ENCODE measurements at regions not wholly inside any gene's neighbourhood (a gene's known extent, or its start where the extent isn't known, plus 50 kb on each side); places are given as distances from the start of the nearest gene placed in this dataset.

DNA sequence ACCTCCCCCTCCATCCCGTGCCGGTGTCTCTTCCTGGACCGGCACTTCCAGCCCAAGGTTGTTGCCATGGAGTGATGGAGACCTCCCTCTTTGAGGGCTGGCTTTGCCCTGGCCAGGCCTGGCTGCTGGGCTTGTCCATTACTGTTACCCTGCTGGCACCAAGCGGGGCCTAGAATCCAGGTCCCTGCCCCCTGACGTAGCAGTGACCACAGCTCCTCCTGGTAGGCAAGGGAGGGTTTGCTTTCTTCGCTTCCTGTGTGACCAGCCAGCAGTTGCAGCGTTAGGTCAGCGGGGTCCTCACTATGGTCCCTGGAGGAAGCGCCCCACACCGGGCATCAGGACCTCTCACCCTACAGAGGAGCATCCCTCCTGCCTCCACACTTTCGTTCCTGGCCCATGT lies 146.7 kb upstream of the COL5A1 start:
- intact Hi-C loops (cut with micrococcal nuclease), result no loop called here
- no peaks in the 10 kb centered on the region for H3K9me3 ChIP-seq (ENCODE audit: control insufficient read depth, insufficient read depth, low read length)
- H3K4me3 ChIP-seq (ENCODE audit: low read length), result no peak overlapping the region
- no peaks in the 10 kb centered on the region for H3K36me3 ChIP-seq (ENCODE audit: control insufficient read depth, insufficient read depth, low read length)
- Mint-ChIP-seq H3K36me3 (no peaks in the 10 kb centered on the region), H3K9me3 (no peaks in the 10 kb centered on the region), H3K27ac (no peak overlapping the region), H3K4me1 (no peaks in the 10 kb centered on the region), H3K4me3 (no peak overlapping the region), H3K27me3 (ENCODE audit: low read depth in 2 of 2) (peaks cover 0 to 4% of the 10 kb centered on the region in 2 donors)
- TF ChIP-seq, protein P1, sequence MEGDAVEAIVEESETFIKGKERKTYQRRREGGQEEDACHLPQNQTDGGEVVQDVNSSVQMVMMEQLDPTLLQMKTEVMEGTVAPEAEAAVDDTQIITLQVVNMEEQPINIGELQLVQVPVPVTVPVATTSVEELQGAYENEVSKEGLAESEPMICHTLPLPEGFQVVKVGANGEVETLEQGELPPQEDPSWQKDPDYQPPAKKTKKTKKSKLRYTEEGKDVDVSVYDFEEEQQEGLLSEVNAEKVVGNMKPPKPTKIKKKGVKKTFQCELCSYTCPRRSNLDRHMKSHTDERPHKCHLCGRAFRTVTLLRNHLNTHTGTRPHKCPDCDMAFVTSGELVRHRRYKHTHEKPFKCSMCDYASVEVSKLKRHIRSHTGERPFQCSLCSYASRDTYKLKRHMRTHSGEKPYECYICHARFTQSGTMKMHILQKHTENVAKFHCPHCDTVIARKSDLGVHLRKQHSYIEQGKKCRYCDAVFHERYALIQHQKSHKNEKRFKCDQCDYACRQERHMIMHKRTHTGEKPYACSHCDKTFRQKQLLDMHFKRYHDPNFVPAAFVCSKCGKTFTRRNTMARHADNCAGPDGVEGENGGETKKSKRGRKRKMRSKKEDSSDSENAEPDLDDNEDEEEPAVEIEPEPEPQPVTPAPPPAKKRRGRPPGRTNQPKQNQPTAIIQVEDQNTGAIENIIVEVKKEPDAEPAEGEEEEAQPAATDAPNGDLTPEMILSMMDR (IDR thresholded peaks at IDR 0.05), result no peak
- no peak overlapping the region for H3K27ac ChIP-seq (ENCODE audit: low read length)
- ATAC-seq, result no peak
- H3K4me1 ChIP-seq (ENCODE audit: control insufficient read depth, insufficient read depth, low read length), result peaks cover 3% of the 10 kb centered on the region
- H3K27me3 ChIP-seq (ENCODE audit: control insufficient read depth, insufficient read depth, low read length), result no peaks in the 10 kb centered on the region
- 80% methylated on average over 11 of the region's 11 CpGs for WGBS (ENCODE audit: insufficient coverage)
- DNase-seq, result peak in 1 of 2 donors; percentile 9

DNA sequence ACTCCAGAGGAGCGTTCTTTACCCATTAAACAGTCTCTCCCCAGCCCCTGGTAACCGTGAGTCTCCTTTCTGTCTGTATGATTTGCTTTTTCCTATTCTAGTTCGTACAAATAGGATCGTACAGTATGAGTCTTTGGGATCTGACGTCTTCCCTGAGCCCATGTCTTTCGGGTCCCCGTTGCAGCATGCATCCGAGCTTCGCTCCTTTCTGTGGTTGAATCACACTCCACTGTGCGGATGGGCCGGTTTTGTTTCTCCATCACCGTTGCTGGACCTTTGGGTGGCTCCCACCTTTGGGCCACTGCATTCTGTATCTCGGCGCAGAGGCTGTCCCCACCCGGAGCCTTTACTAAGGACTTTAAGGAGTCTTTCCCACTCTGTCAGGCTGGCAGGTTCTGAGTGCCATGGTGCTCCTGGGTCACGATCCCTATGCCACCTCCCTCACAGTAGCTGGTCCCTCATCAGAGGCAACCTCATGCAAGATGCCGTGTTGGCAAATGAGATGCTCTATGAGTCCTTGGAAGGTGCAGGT lies 145.7 kb upstream of the COL5A1 start:
- no peak overlapping the region for H3K4me3 ChIP-seq (ENCODE audit: low read length)
- no peaks in the 10 kb centered on the region for H3K27me3 Mint-ChIP-seq (ENCODE audit: low read depth in 2 of 2)
- no peak overlapping the region for H3K27ac ChIP-seq (ENCODE audit: low read length)
- TF ChIP-seq, protein P1 (IDR thresholded peaks at IDR 0.05), result no peak
- H3K4me3 Mint-ChIP-seq, result no peak overlapping the region
- H3K36me3 ChIP-seq (ENCODE audit: control insufficient read depth, insufficient read depth, low read length), result no peaks in the 10 kb centered on the region
- peaks cover 3% of the 10 kb centered on the region for H3K4me1 ChIP-seq (ENCODE audit: control insufficient read depth, insufficient read depth, low read length)
- intact Hi-C loops (cut with micrococcal nuclease), result no loop called here
- H3K9me3 ChIP-seq (ENCODE audit: control insufficient read depth, insufficient read depth, low read length), result no peaks in the 10 kb centered on the region
- 93% methylated on average over 17 of the region's 17 CpGs for WGBS (ENCODE audit: insufficient coverage)
- no peaks in the 10 kb centered on the region for H3K4me1 Mint-ChIP-seq
- H3K9me3 Mint-ChIP-seq, result no peaks in the 10 kb centered on the region
- H3K36me3 Mint-ChIP-seq, result no peaks in the 10 kb centered on the region
- H3K27me3 ChIP-seq (ENCODE audit: control insufficient read depth, insufficient read depth, low read length), result no peaks in the 10 kb centered on the region
- ATAC-seq, result no peak
- DNase-seq, result peak in 1 of 2 donors; percentile 7
- H3K27ac Mint-ChIP-seq, result no peak overlapping the region

DNA sequence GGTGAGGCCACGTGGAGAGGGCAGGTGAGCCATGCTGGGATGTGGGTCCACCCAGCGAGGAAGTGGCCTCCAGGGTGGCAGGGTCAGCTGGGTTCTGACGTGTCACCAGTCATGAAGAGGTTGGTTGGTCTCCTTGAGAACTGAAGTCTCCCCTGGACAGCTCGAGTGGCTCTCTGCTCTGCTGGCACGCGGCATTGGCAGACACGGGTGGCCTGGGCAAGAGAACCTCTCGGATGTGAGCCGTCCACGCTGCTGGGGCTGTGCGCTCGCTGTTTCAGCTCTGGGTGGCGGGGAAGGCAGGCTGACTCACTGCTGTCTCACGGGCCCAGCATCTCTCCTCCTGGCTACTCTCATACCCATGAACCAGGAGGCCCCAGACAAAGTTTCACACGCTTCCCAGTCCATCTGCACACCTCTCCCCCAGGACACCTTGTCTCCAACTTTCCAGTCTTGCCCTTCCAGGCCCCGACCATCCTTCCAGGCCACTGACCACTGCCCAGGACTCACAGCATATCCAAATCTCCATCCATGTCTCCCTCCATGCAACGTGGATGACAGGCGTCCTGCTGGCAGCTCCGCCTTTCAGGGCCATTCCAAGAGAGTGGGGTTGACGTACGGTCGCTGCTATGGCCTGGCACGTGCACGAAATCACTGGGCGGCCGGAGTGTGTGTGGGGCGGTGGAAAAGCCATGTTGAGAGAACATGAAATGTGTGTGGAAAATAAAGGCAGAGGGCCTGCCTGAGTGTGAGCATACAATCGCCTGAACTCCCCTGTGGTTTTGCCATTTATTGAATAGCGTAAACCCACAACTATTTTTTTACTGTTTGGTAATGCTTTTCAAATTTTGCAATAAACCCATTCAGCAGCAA lies 145.0 kb upstream of the COL5A1 start:
- no peaks in the 10 kb centered on the region for H3K36me3 ChIP-seq (ENCODE audit: control insufficient read depth, insufficient read depth, low read length)
- no peaks in the 10 kb centered on the region for H3K27me3 ChIP-seq (ENCODE audit: control insufficient read depth, insufficient read depth, low read length)
- Mint-ChIP-seq H3K27me3 (ENCODE audit: low read depth in 2 of 2) (peaks cover 0 to under 1% of the 10 kb centered on the region in 2 donors), H3K36me3 (no peaks in the 10 kb centered on the region), H3K9me3 (no peaks in the 10 kb centered on the region), H3K4me1 (no peaks in the 10 kb centered on the region), H3K4me3 (no peak overlapping the region), H3K27ac (no peak overlapping the region)
- TF ChIP-seq, protein P1 (IDR thresholded peaks at IDR 0.05), result no peak
- H3K27ac ChIP-seq (ENCODE audit: low read length), result no peak overlapping the region
- H3K9me3 ChIP-seq (ENCODE audit: control insufficient read depth, insufficient read depth, low read length), result no peaks in the 10 kb centered on the region
- no peak overlapping the region for H3K4me3 ChIP-seq (ENCODE audit: low read length)
- H3K4me1 ChIP-seq (ENCODE audit: control insufficient read depth, insufficient read depth, low read length), result peaks cover 3% of the 10 kb centered on the region
- no peak for DNase-seq
- ATAC-seq, result no peak
- WGBS (ENCODE audit: insufficient coverage), result 86% methylated on average over 29 of the region's 29 CpGs
- intact Hi-C loops (cut with micrococcal nuclease), result no loop called here

Data from natural killer cell (primary cell).